A172 (cell line): ENCODE measurements at regions not wholly inside any gene's neighbourhood (a gene's known extent, or its start where the extent isn't known, plus 50 kb on each side); places are given as distances from the start of the nearest gene placed in this dataset.
A peak's percentile ranks its signal among the peaks of the same experiment; 100 is the strongest.

Source experiments
- DNase-seq: peaks from one replicate; pipeline ENCODE4 v3.0.0-alpha.2; 2015; ENCODE audit warnings: low spot score

DNA sequence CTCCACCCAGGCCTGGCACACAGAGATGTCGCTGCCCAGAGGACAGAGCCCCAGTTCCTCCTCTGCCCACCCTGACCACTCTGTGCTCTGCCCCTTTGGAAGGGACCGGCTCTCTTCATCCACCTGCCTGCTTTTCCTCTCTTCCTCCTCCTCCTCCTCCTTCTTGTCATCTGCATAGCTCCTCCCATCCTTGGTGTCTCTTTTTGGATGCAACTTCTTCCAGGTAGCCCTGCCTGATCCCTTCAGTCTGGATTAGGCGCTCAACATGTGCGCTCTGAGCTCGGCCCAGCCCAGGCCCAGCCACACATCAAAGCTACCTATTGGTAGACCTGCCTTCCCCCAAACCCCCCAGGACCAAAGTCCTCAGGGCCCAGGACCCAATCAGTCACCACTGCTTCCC, 52.6 kb upstream of the RXRA start:
- DNase-seq = no peak

GRCh38 chr9:134275375-134275774, 50.9 kb upstream of the RXRA start:
- DNase-seq = no peak

- peak; percentile 50 for DNase-seq
Observed at GRCh38 chr9:134276453-134277245, 49.6 kb upstream of the RXRA start.
